HG03354 (cell line): ENCODE measurements at regions not wholly inside any gene's neighbourhood (a gene's known extent, or its start where the extent isn't known, plus 50 kb on each side); places are given as distances from the start of the nearest gene placed in this dataset.

ENCODE experiments used
- ATAC-seq: cut with Tn5 transposase; IDR thresholded peaks from one replicate; pipeline ENCODE4 v1.9.1; 2021; ENCODE audit warnings: mild to moderate bottlenecking; ENCODE audit not compliant: unreplicated experiment, poor library complexity, severe bottlenecking

- no peak for ATAC-seq
Observed at GRCh38 chr1:60581455-60582220, 500.7 kb upstream of the NFIA start.

GRCh38 chr1:60577029-60577428, 503.5 kb upstream of the C1orf87 start:
- ATAC-seq = no peak

- no peak for ATAC-seq
Observed at GRCh38 chr1:60575326-60575977, 501.9 kb upstream of the C1orf87 start.

GRCh38 chr1:60573726-60574409, 500.3 kb upstream of the C1orf87 start:
- ATAC-seq = no peak

- ATAC-seq = no peak
Observed at GRCh38 chr1:60573121-60573520, 499.6 kb upstream of the C1orf87 start.

- ATAC-seq = no peak
Observed at GRCh38 chr1:60572378-60572777, 498.8 kb upstream of the C1orf87 start.

GRCh38 chr1:60571811-60572210, 498.2 kb upstream of the C1orf87 start:
- ATAC-seq = no peak

- ATAC-seq = no peak
Observed at GRCh38 chr1:60569189-60569588, 495.6 kb upstream of the C1orf87 start.

- no peak for ATAC-seq
Observed at GRCh38 chr1:60567256-60567655, 493.7 kb upstream of the C1orf87 start.

- ATAC-seq = no peak
Observed at GRCh38 chr1:60564916-60565750, 491.6 kb upstream of the C1orf87 start.

GRCh38 chr1:60563777-60564535, 490.4 kb upstream of the C1orf87 start:
- no peak for ATAC-seq

- ATAC-seq = no peak
Observed at GRCh38 chr1:60562740-60563139, 489.2 kb upstream of the C1orf87 start.

GRCh38 chr1:60560701-60561100, 487.1 kb upstream of the C1orf87 start:
- ATAC-seq = no peak

GRCh38 chr1:60558236-60558635, 484.7 kb upstream of the C1orf87 start:
- ATAC-seq = no peak

- no peak for ATAC-seq
Observed at GRCh38 chr1:60553730-60554129, 480.2 kb upstream of the C1orf87 start.

GRCh38 chr1:60547821-60548220, 474.3 kb upstream of the C1orf87 start:
- ATAC-seq = no peak

- ATAC-seq = no peak
Observed at GRCh38 chr1:60541831-60542532, 468.4 kb upstream of the C1orf87 start.

GRCh38 chr1:60540141-60540540, 466.6 kb upstream of the C1orf87 start:
- ATAC-seq = no peak

- ATAC-seq = no peak
Observed at GRCh38 chr1:60535713-60536112, 462.1 kb upstream of the C1orf87 start.
